ENCODE measurements at regions not wholly inside any gene's neighbourhood (a gene's known extent, or its start where the extent isn't known, plus 50 kb on each side); places are given as distances from the start of the nearest gene placed in this dataset.
A peak's percentile ranks its signal among the peaks of the same experiment; 100 is the strongest.

DNA sequence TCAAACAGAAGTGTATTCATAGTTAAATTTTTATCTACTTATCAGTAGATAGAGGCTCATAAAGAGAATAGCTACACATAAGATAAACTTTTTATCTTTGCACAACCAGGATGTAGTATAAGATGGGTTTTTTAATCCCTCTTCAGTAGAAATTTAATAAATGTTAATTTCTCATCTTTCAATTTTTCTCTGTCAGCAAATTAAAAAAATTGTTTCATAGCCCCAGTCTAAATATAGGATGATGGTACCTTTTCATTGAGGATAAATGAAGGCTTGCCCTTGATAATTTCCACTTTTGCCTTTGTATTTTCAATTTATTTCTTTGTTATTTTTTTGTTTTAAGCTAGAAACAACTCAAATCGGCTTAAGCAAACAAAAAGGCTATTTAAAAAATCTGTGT, 251.2 kb upstream of the NOX3 start:
- DNase-seq = no peak

DNA sequence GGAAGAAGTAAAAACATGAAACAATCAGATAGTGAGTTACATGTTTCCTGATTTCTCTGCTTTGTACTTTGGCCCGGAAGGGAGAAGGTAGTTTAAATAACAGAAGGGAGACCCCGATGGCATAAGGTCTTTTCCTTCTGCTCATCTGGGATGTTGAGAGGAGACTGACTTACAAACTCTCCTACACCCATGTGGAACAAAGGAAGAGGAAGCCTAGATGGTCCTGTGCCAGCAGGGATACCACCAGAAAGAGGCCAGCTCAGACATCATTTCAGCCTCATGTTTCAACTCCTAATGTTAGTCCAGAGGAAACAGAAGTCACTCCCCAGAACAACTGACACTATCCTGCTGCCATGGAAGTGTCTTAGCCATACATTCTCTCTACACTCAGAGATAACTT, 250.7 kb upstream of the NOX3 start:
- DNase-seq = no peak

DNA sequence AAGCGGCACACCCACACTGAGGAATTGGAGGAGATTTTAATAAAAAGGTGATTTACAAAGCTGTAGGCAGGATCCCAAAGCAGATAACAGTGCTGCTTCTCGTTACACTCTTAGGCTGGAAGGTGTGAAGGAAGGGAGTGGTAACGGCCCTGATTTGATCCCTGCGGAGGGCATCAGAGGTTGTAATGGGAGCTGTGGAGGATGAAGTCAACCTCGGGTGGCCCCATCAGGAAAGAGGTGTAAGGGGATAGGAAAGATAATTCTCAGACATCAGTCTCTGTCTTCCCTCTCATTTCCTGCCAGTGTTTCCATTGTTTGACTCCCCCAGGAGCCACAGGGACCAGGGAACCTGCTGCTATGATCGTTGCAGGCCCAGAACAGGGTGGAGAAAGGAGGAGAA, 245.7 kb upstream of the NOX3 start:
- no peak for DNase-seq

DNA sequence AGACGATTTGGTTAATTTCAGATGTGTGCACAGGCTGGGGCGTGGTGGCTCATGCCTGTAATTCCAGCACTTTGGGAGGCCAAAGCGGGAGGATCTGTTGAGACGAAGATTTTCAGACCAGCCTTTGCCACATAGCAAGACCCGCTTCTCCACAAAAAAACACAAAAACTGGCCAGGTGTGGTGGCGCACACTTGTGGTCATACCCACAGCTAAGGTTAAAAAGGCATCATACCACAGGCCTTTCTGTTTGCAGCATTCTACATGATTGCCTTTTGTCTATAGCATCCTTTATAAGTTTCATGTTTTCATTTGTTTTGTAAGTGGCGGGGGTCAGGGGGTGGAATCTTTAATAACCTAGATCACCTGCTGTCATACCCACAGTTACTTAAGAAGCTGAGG, 239.9 kb upstream of the NOX3 start:
- no peak for DNase-seq

DNA sequence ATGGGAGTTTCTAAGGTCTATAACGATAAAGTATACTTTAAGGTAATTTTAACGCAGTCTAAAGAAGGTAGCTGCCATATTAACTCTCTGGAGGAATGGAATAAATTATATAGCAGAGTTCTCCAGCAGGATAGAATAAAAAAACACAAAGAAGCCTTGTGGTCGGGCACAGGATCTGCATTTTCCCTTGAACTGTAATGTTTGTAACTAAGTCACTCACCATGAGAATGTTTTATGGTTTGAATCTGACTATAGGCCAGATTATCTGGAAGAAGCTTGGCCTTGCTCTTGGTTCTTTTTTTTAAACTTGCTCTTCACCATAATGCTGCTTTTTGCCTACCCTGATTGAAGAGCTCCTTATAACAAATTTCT, 238.8 kb upstream of the NOX3 start:
- DNase-seq = no peak

DNA sequence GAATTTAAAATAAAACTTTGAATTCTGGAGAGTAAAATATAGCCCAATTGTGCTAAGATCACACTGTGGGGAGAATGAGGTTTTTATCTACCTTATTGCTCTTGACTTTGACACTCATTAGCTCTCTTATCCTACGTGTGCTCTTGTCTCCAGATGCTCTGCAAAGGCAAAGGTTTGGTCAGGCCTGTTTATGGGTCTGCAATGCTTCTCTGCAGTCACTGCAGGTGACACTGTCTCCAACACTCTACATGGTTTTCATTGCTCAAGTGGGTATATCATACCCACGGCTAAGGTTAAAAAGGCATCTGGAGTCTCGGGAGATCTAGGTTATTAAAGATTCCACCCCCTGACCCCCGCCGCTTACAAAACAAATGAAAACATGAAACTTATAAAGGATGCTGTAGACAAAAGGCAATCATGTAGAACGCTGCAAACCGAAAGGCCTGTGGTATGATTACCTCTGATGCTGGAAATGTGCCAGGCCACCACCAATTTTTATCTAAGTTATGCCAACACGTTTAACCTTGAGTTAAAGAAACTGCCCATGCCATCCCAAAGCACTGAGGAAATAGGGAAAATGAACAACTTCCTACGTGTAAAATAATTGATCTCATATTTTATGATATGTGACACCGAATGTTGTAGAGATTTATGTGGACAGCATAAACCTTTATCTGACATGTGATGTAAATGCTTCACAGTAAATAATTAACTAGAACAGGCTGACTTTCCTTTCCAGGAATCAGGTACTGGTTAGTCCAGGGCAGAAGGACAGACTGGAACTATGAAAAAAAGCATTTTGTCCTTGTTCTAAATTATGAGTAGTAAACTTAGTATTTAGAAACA, 238.2 kb upstream of the NOX3 start:
- no peak for DNase-seq

DNA sequence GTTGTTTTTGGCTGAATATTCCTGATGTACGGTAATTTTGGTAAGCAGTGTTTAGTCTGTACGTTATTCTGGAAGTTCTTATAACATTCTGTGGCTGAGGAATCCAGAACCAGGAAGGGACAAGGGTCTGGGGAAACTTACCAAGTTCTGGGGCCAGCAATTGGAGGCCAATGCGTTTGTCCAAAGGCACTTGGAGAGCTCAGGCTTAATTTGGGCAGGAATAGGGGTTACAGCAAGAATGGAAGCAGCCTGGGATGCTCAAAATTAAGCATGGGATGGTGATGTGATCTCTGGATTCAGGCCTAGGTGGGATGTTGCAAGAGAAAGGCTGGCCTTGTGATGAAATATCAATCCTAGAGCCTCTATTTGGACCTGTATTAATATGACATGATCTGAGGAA, 235.2 kb upstream of the NOX3 start:
- DNase-seq = no peak

DNA sequence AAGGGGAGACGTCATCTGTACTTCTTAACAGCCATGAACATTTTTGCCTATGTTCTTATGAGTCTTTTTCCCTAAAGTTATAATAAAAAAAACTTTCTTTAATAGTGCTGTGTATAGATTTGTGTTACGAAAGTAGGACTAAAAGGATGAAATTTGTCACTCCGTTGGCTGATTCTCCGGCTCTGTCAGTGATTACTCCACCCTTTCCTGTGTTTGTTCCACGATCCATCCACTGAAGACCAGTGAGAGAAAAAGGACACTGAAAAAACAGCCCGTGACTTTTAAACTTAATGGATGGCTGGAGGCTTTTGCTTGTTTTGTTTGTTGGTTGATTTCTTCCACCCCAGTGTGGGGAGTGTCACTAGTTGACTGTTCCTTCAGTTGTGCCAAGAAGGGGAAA, 232.0 kb upstream of the NOX3 start:
- DNase-seq = no peak

DNA sequence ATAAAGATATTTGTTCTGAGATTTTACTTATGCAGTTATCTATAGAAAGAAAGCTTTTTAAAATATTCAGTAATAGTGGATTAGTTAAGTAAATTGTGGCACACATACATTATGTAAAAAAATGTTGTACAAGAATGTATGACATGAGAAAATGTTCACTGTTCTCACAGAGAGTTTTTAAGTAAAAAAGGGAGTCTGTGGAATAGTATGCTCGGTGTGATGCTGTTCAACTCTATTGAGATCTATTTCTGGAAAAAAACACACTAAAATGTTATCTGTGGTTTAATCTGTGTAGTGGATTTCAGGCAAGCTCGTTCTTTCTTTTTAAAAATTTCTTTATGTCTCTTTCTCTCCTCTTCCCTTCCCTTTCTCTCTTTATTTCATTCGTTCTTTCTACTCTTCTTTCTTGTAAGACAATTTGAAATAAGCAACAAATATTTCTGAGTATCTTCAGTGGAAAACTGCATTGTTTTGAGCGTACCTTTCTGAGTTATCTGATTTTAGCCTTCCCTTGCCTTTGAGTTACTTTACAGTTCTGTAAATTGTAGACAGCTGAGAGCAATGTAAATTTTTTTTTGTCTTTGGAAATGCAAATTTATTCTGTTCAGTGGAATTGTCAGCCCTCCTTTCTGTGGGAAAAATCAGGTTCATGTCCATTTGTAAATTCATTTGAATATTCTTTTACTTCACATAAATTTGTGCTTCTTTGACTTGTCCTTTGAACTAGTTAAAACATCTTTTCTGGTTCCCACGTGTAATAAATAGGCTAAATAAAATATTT, 229.0 kb upstream of the NOX3 start:
- DNase-seq = no peak

DNA sequence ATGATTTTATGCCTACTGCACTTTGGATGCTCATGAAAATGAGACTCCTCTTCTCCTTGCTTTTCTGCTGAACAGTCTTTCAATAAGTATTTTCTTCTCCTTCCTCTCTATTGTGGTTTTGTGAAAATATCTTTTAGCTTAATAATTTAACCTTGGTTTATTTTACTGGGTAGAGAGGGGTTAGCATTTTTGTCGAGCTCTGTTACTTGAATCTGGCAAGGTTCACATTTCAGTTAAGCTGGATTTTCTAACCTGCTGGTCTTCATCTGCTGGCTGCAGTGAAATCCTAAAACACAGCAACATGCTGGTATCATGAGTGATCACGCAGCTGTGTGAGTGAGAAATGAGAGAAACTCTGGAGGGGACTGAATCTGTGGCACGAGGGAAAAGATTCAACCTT, 222.7 kb upstream of the NOX3 start:
- no peak for DNase-seq

DNA sequence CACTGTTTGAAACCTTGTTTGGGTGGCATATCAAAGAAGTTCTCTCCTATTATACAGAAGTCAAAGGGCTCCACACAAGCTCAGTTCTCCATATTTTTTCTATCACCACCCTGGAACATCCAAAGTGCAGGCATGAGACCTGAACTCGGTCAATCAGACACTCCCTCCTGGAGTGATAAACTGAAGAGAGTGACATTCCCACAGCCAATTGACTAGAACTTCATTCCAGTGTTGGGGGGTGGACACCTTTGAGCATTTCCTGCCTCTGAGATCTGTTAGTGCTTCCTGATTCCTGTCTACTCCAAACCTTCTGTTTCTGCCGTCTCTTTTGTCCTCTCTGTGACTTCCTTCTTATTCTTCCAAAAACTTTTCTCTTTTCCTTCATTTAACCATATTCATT, 220.7 kb upstream of the NOX3 start:
- DNase-seq = no peak

DNA sequence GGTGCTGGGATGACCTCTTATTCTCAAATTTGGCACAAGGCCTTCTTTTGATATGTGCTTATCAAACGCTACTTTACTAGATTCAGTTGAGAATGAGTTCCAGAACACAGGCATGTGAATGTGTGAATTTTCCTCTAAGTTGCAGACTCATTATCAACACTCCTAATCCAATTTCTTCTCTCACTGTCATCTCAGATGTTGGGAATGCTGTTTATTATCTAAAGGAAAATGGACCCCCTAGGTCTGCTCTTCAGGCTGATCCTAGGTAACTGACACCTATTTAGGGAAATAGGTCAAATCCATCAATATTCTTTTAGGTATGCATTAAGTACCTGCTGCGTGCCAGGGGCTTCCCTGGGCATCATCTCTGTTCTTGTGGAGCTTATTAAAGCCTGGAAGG, 215.0 kb upstream of the NOX3 start:
- no peak for DNase-seq

DNA sequence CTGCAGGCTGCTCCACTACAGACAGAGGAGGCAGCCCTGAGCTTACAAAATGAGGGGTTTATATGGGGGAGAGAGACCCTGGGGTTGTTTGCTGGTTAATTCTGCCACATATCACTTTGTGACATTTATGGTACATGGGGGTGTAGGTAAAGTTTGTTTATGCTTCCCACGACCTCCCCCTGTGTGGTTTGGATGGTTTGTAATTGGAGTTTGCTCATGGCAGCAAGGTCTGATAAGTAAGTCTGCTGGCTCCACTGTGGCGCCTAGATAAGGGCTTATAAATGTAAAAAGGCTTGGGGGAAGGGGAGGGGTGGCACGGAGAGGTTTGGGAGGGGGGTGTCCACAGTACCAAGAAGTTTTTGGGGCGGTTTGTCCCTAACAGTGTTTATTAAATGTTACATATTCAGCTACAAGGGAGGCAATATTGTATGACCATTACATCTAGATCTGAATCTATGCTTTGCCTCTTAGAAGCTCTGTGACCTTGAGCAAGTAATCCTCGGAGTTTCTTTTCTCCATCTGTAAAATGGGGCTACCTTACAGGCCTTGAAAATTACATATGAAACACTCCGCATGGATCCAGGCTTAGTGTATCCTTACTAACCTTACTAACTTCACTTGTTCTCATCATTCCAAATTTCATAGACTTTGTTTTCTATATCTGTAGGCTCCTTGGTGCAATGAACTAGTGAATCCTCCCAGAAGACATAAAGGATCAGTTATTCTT, 204.8 kb upstream of the NOX3 start:
- DNase-seq = peak; percentile 91

DNA sequence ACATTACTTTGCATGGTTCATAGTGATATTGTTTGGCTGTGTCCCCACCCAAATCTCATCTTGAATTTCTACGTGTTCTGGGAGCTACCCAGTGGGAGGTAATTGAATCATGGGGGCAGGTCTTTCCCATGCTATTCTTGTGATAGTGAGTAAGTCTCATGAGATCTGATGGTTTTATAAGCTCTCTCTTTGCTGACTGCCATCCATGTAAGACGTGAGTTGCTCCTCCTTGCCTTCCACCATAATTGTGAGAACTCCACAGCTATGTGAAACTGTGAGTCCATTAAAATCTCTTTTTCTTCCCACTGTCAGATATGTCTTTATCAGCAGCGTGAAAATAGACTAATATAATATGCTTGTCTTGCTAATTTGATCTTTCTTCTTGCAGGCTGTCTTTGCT, 200.4 kb upstream of the NOX3 start:
- no peak for DNase-seq

DNA sequence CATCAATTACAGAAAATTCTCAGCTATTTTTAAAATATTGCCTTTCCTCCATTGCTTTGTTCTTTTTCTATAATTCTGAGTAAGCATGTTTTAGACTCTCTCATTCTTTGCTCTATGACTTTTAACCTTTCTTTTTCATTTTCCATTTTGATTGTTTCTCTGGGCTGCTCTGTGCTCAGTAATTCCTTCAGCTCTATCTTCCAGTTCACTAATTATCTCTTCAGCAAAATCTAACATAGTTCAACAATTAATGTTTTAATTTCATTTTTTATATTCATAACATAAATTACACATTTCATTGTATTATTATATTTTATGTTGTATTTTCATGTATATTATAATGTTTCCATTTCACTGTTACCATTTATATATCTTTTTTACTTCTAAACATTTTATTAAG, 198.8 kb upstream of the NOX3 start:
- no peak for DNase-seq

DNA sequence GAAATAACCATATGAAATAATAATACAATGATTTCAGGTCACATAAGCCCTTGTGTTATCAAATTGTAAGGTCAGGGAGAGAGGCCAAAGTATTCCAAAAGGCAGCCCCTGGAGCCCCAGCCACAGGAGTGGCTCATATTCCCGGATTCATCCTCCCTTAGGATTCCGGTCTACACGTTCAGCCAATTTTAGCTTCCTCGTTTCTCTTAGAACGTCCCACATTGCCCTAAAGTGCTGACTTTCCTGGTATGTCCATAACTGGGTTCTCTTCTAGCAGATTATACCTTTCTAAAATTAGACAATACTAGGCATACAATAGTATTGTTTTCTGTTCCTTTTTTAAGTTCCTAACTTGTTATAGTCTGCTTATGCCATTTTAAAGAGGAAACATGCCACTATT, 192.7 kb upstream of the NOX3 start:
- no peak for DNase-seq

DNA sequence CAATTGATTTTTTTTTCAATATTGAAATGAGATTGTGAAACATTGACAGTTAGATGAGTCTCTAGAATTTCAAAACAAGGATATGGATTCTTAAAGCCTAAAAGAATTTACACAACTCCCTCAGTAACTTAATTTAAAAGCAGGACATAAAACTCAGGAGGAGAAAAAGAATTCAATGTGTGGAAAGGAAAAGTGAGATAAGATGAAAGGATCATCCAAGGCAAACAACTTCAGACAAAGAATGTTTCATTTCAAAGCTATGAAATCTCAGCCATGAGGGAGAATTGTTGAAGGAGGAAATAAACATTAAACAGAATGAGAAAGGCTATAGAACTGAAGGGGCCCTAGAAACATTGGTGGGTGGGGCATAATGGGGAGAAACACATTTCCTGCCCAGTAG, 191.7 kb upstream of the NOX3 start:
- DNase-seq = no peak

DNA sequence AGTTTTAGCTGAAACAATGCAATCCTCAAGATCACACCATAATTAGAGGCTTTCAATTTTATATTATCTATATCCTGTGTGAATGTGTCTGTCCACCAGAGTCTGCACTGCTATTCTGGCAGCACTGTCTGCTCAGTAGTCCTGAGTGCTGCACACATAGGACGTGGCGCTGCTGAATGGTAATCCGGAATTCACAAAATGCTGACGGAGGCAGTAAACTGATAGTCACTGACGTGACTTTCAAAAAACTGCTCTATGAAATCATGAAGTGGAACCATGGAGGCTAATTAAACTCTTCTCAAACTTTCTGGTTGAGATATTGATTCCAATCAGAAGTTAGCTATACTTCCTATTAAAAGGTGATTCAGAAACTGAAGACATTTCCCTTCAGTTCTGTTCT, 190.8 kb upstream of the NOX3 start:
- DNase-seq = no peak

DNA sequence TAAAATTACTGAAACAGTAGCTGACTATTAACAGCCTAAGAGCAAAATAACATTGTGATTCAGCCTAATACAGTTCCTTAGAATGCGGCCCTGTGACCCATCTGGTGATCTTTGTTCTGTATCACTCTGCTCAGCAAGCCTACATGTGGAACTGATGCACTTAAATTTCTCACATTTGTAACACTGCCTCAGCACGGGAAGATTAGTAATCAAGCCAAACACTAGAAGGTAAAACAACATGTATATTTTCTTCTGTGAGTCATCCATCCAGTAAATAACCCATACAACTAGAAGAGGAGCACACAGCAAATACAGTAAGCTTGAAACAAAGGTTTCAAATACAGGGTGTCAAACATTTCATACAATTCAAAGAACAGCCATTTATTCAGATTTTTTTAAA, 189.7 kb upstream of the NOX3 start:
- no peak for DNase-seq

DNA sequence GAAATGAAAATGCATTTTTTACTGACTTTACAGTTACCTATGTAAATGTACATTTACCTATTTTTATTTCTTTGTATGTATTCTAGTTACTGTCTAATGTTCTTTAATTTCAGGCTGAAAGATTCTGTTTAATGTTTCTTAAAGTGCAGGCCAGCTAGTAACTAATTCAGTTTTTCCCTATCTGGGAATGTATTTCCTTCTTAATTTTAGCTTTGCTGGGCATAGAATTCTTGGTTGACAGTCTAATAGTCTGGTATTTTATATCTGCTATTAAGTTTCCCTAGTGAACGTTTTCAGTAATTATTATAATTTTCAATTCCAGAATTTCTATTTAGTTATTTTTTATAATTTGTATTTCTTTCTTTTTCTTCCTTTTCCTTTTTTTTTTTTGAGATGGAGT, 186.0 kb upstream of the NOX3 start:
- no peak for DNase-seq

DNA sequence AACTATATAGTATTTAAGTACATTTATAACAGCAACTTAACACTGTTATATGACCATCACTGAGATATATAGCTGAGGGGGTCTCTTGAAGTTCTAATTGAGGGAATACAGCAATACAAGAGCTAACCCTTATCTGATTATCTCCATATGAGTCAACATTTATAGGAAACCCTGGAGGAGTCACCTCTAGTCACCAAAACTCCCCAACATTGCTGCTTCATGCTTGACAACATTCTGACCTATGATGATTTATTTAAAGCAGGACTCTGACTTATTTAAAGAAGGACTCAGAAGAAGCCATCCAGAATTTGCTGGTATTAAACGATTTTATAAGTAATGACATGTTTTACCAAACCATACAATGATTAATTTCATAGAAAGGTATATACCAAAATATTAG, 182.6 kb upstream of the NOX3 start:
- DNase-seq = no peak

DNA sequence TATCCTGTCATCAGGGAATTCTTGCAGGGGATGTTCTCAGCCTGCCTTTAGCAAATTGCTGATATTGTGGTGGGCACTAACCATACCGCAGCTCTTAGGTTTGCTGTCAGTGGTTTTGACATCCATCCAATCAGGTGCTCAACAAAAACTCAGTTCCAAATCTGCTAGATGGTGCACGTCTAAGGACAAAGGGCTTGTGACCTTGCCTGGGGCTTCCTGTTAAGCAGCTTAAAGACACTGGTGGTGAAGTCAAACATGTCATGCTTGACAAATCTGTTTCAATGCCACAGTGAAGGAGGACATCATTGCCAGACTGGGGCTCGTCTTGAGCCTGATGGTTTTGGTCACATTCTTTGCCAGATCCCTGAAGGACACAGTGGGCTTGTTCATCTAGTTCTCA, 179.8 kb upstream of the NOX3 start:
- no peak for DNase-seq

DNA sequence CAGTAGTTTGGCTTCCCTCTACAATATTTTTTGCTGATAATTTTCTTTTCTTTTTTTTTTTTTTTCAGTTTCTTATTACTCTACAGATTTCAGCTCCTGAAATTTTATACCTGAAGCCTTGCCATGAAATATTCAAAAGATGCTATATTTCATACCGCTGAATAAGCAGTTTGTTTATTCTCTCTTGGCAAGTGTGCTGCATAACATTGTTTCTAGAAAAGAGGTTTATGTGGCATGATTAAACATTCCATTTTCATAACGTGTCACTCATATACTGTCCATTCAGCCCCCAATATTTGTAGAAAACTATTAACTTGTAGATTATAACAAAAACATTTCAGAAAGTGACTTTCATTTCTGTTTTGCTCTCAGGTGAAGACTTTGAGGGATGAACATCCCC, 174.4 kb upstream of the NOX3 start:
- DNase-seq = no peak

DNA sequence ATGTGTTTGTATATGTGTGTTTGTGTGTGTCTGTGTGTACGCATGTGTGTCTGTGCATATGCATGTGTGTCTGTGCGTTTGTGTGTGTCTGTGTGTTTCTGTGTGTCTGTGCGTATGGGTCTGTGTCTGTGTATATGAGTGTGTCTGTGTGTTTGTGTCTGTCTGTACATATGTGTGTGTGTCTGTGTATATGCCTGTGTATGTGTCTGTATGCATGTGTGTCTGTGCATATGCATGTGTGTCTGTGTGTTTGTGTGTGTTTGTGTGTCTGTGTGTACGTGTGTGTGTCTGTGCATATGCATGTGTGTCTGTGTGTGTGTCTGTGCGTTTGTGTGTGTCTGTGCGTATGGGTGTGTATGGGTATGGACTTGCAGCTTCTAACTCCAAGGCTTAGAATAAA, 174.0 kb upstream of the NOX3 start:
- no peak for DNase-seq

Data from OCI-M1 (cell line).